ENCODE measurements at regions not wholly inside any gene's neighbourhood (a gene's known extent, or its start where the extent isn't known, plus 50 kb on each side); places are given as distances from the start of the nearest gene placed in this dataset.
"Not testable (repeated sequence)": the region's sequence is repeated elsewhere in the genome, so short reads cannot be mapped to it uniquely, and the experiment has no call there.

DNA sequence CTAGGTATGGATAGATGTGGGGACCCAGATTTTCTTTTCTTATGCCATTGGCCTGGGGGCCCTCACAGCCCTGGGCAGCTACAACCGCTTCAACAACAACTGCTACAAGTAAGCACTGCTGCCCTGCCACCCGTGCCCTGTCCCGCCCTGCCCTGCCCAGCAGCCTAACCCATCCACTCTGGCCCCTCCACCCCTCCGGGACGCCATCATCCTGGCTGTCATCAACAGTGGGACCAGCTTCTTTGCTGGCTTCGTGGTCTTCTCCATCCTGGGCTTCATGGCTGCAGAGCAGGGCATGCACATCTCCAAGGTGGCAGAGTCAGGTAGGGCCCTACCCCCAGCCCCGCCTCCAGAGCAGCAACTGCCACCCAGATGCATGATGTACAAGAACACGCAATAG is 521.3 kb downstream of the TP53TG3F start:
- H3K36me3 ChIP-seq (ENCODE audit: control insufficient read depth, insufficient read depth, low read length); H4K5ac ChIP-seq (ENCODE audit: low read depth, low read length); H3K56ac ChIP-seq (ENCODE audit: extremely low read depth, insufficient read depth, low read length); H4K8ac ChIP-seq (ENCODE audit: low read depth in 2 of 2, low read length in 2 of 2); H3K9me1 ChIP-seq (ENCODE audit: insufficient read depth, low read length); H2BK120ac ChIP-seq (ENCODE audit: low read depth, low read length); BruUV-seq (replicated peaks); H3K4ac ChIP-seq (ENCODE audit: low read depth, low read length); H3K79me1 ChIP-seq (ENCODE audit: low read depth in 1 of 2, low read length in 2 of 2); H4K91ac ChIP-seq (ENCODE audit: insufficient read depth, low read depth, low read length); H3K23ac ChIP-seq (ENCODE audit: low read depth, low read length); H3K4me1 ChIP-seq (ENCODE audit: control insufficient read depth, insufficient read depth, low read length); dilution Hi-C loops (cut with HindIII; ENCODE audit: low sequenced_read_pairs, unreplicated experiment); H3K4me2 ChIP-seq (ENCODE audit: low read depth, low read length); H4K20me1 ChIP-seq (ENCODE audit: insufficient read depth, low read length); H3K27ac ChIP-seq (ENCODE audit: insufficient read depth, low read length); H2AFZ ChIP-seq (replicated peaks; ENCODE audit: low read length, poor library complexity); DNase-seq; H3K9me3 ChIP-seq (ENCODE audit: control insufficient read depth, insufficient read depth, low read length); H3K9ac ChIP-seq (ENCODE audit: low read depth, low read length); POLR2A ChIA-PET (ENCODE audit: unreplicated experiment); H2AK9ac ChIP-seq (replicated peaks; ENCODE audit: low read depth, low read length, poor library complexity); H3K4me3 ChIP-seq (ENCODE audit: insufficient read depth, low read depth, low read length); H2AK5ac ChIP-seq (ENCODE audit: low read depth, low read length); H3K14ac ChIP-seq (replicated peaks; ENCODE audit: low read depth, low read length); H3K27me3 ChIP-seq (ENCODE audit: control insufficient read depth, insufficient read depth, low read length); ATAC-seq (ENCODE audit: low read depth); H3K18ac ChIP-seq (ENCODE audit: low read depth, low read length); CTCF ChIA-PET; intact Hi-C loops (cut with micrococcal nuclease); in situ Hi-C loops (cut with MboI; ENCODE audit: low sequenced_read_pairs); H2BK20ac ChIP-seq (ENCODE audit: low read depth, low read length); H2BK5ac ChIP-seq (ENCODE audit: low read depth, low read length, poor library complexity, severe bottlenecking); H2BK15ac ChIP-seq (ENCODE audit: low read depth, low read length): not testable (repeated sequence)
- no CpG with 5 or more reads among the region's 8 CpGs for WGBS, 2 experiments (ENCODE audit: extremely low coverage in 2 of 2, insufficient read length in 1 of 2)

DNA sequence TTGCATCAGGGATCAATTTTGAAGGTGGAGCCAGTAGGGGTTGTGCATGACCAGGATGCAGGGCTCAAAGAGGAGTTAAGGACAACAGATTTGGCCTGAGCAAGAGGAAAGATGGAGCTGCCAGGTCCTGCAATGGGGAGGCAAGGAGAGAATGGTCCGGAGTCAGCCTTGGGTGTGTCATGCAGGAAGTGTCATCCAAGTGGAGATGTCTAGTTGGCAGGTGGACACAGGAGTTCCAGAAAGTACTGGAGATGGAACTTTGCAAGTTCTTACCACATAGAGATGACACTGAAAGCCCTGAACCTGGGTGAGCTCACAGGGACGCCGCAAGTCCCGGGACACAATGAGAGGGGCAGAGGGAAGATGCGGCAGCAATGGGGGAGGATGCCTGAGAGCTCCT is 525.0 kb downstream of the TP53TG3F start:
- H2AK9ac ChIP-seq (replicated peaks; ENCODE audit: low read depth, low read length, poor library complexity); BruUV-seq (replicated peaks); H3K4me3 ChIP-seq (ENCODE audit: insufficient read depth, low read depth, low read length); in situ Hi-C loops (cut with MboI; ENCODE audit: low sequenced_read_pairs); ATAC-seq (ENCODE audit: low read depth); H4K5ac ChIP-seq (ENCODE audit: low read depth, low read length); H4K8ac ChIP-seq (ENCODE audit: low read depth in 2 of 2, low read length in 2 of 2); POLR2A ChIA-PET (ENCODE audit: unreplicated experiment); intact Hi-C loops (cut with micrococcal nuclease); H4K91ac ChIP-seq (ENCODE audit: insufficient read depth, low read depth, low read length); H2BK20ac ChIP-seq (ENCODE audit: low read depth, low read length); H2BK5ac ChIP-seq (ENCODE audit: low read depth, low read length, poor library complexity, severe bottlenecking); H4K20me1 ChIP-seq (ENCODE audit: insufficient read depth, low read length); H3K56ac ChIP-seq (ENCODE audit: extremely low read depth, insufficient read depth, low read length); H2AFZ ChIP-seq (replicated peaks; ENCODE audit: low read length, poor library complexity); CTCF ChIA-PET; H3K23ac ChIP-seq (ENCODE audit: low read depth, low read length); H3K9me3 ChIP-seq (ENCODE audit: control insufficient read depth, insufficient read depth, low read length); H2BK120ac ChIP-seq (ENCODE audit: low read depth, low read length); H3K18ac ChIP-seq (ENCODE audit: low read depth, low read length); H3K4me1 ChIP-seq (ENCODE audit: control insufficient read depth, insufficient read depth, low read length); H3K14ac ChIP-seq (replicated peaks; ENCODE audit: low read depth, low read length); H2BK15ac ChIP-seq (ENCODE audit: low read depth, low read length); DNase-seq; H3K36me3 ChIP-seq (ENCODE audit: control insufficient read depth, insufficient read depth, low read length); H2AK5ac ChIP-seq (ENCODE audit: low read depth, low read length); H3K79me1 ChIP-seq (ENCODE audit: low read depth in 1 of 2, low read length in 2 of 2); H3K27ac ChIP-seq (ENCODE audit: insufficient read depth, low read length); dilution Hi-C loops (cut with HindIII; ENCODE audit: low sequenced_read_pairs, unreplicated experiment); H3K4me2 ChIP-seq (ENCODE audit: low read depth, low read length); H3K9ac ChIP-seq (ENCODE audit: low read depth, low read length); H3K4ac ChIP-seq (ENCODE audit: low read depth, low read length); H3K27me3 ChIP-seq (ENCODE audit: control insufficient read depth, insufficient read depth, low read length); H3K9me1 ChIP-seq (ENCODE audit: insufficient read depth, low read length): not testable (repeated sequence)
- no CpG with 5 or more reads among the region's 5 CpGs for WGBS, 2 experiments (ENCODE audit: extremely low coverage in 2 of 2, insufficient read length in 1 of 2)

Measured in IMR-90 (cell line).